ENCODE measurements at regions not wholly inside any gene's neighbourhood (a gene's known extent, or its start where the extent isn't known, plus 50 kb on each side); places are given as distances from the start of the nearest gene placed in this dataset.

DNA sequence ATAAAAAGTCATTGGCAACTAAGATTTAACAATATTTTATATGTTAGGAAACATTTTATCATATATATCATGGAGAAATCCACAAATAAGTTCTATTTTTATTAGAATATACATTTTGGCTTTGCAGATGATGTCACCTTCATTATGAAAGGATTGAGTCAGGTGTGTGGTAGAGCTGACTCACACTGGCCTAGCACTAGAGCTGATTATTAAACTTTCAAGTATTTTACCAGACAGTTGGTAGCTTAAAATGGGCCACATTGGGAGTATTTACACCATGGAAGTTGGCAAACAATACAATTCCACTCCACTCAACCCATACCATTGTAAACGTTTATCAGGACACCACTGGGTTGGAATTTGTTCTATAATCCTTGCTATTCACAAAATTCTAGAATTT, 1036.6 kb downstream of the TRHDE start:
- no peak overlapping the region for H3K4me3 ChIP-seq (ENCODE audit: low read depth, low read length)
- DNase-seq (ENCODE audit: low read depth), result peak; percentile 27
- TF ChIP-seq CTCF (conservative IDR thresholded peaks at IDR 0.05; ENCODE audit: low read depth, low read length), result no peak

DNA sequence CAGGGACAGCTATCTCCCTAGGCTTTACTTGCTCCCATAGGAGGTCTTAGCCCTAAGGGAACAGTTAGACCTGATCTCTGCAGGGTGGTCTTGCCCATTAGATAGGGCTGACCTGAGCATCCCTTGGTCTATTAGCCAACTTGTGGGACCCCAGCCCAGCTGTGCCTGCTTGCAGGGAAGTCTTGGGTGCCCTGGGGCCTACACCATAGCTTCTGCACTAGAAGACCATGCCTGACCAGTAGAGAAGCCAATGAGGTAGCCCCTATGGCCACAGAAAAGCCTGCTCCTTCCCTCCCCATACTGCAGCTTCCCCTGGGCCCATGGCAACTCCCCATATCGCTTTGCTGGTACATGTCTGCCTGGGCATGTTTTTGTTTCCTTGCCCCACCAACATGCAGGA, 1049.1 kb downstream of the TRHDE start:
- TF ChIP-seq CTCF (conservative IDR thresholded peaks at IDR 0.05; ENCODE audit: low read depth, low read length), result no peak
- H3K4me3 ChIP-seq (ENCODE audit: low read depth, low read length), result no peak overlapping the region
- no peak for DNase-seq (ENCODE audit: low read depth)

GRCh38 chr12:73321776-73322175, 1049.6 kb downstream of the TRHDE start:
- H3K4me3 ChIP-seq (ENCODE audit: low read depth, low read length), result no peak overlapping the region
- no peak for TF ChIP-seq CTCF (conservative IDR thresholded peaks at IDR 0.05; ENCODE audit: low read depth, low read length)
- no peak for DNase-seq (ENCODE audit: low read depth)

- DNase-seq (ENCODE audit: low read depth), result no peak
- H3K4me3 ChIP-seq (ENCODE audit: low read depth, low read length), result no peak overlapping the region
- TF ChIP-seq CTCF (conservative IDR thresholded peaks at IDR 0.05; ENCODE audit: low read depth, low read length), result no peak
Measured at GRCh38 chr12:73330584-73331351, 1058.6 kb downstream of the TRHDE start.

- no peak overlapping the region for H3K4me3 ChIP-seq (ENCODE audit: low read depth, low read length)
- DNase-seq (ENCODE audit: low read depth), result no peak
- TF ChIP-seq CTCF (conservative IDR thresholded peaks at IDR 0.05; ENCODE audit: low read depth, low read length), result no peak
Measured at GRCh38 chr12:73341559-73342247, 1069.5 kb downstream of the TRHDE start.

DNA sequence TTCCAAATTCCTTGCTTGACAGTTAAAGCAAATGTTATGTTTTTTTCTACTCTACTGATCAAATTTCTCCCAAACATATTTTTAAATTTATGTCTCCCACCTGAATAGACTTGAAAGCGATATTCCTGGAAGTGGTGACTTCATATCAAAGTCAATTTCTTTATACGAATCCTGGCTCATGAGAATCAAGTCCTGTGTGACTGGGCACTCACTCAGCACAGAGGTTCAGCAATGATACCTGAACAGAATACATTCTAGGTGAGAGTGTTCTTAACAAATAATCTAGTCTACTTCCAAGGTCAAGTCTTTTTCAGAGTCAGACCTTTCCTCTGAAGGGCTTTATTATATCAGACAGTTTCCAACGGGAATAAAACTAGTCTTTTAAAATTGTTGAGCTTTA, 1070.6 kb downstream of the TRHDE start:
- DNase-seq (ENCODE audit: low read depth), result no peak
- H3K4me3 ChIP-seq (ENCODE audit: low read depth, low read length), result no peak overlapping the region
- no peak for TF ChIP-seq CTCF (conservative IDR thresholded peaks at IDR 0.05; ENCODE audit: low read depth, low read length)
